ENCODE measurements at regions not wholly inside any gene's neighbourhood (a gene's known extent, or its start where the extent isn't known, plus 50 kb on each side); places are given as distances from the start of the nearest gene placed in this dataset.

DNA sequence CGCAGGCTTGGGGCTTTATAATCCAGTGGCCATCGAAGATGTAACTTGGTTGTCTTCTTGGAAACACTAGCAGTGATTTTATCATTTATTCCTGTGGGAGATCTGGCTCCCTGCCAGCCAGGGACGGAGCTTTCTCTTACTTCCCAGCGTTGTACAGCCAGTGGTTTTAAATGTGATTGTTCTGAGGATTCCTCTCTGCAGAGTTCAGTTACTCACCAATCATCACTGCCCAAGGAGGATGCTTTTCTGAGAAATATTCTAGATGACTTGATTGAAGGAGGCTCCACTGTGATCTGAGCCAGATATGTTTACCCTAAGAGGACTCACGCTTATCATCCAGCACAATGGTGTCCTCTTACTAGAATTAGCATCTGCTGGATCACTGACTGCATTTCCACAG is 744.3 kb downstream of the RNF144A start:
- TF ChIP-seq, protein P1, sequence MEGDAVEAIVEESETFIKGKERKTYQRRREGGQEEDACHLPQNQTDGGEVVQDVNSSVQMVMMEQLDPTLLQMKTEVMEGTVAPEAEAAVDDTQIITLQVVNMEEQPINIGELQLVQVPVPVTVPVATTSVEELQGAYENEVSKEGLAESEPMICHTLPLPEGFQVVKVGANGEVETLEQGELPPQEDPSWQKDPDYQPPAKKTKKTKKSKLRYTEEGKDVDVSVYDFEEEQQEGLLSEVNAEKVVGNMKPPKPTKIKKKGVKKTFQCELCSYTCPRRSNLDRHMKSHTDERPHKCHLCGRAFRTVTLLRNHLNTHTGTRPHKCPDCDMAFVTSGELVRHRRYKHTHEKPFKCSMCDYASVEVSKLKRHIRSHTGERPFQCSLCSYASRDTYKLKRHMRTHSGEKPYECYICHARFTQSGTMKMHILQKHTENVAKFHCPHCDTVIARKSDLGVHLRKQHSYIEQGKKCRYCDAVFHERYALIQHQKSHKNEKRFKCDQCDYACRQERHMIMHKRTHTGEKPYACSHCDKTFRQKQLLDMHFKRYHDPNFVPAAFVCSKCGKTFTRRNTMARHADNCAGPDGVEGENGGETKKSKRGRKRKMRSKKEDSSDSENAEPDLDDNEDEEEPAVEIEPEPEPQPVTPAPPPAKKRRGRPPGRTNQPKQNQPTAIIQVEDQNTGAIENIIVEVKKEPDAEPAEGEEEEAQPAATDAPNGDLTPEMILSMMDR (IDR thresholded peaks at IDR 0.05; ENCODE audit: low read depth, low read length) = no peak
- TF ChIP-seq MYC (IDR thresholded peaks at IDR 0.05; ENCODE audit: low read depth, low read length) = no peak
- no peak for TF ChIP-seq POLR2A (IDR thresholded peaks at IDR 0.05; ENCODE audit: extremely low read depth, insufficient read length)
- TF ChIP-seq, protein P2, sequence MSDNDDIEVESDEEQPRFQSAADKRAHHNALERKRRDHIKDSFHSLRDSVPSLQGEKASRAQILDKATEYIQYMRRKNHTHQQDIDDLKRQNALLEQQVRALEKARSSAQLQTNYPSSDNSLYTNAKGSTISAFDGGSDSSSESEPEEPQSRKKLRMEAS (IDR thresholded peaks at IDR 0.05; ENCODE audit: low read depth, low read length) = no peak
- H3K4me3 ChIP-seq (ENCODE audit: low read depth, low read length) = no peak overlapping the region
- DNase-seq (ENCODE audit: low read depth) = no peak

DNA sequence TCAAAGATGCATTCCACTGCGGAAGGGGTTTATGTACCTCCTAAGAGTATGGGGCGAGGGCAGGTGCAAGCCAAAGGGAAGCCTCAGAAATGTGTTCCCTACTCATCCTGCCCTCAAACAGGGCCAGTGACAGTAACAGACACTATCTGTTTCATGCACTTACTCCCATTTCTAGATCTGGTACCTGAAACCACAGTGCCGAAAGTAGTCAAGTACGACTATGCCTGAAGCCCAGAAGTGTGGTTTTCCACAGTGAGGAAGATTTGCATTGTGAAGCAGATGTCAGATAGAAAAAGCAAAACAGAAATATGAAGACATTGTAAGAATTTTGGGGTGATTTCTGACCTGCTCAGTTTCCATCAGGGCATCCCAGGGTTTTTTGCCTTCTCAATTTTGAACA is 748.7 kb downstream of the RNF144A start:
- H3K4me3 ChIP-seq (ENCODE audit: low read depth, low read length) = no peak overlapping the region
- TF ChIP-seq, protein P2 (IDR thresholded peaks at IDR 0.05; ENCODE audit: low read depth, low read length) = no peak
- TF ChIP-seq MYC (IDR thresholded peaks at IDR 0.05; ENCODE audit: low read depth, low read length) (no peak), POLR2A (IDR thresholded peaks at IDR 0.05; ENCODE audit: extremely low read depth, insufficient read length) (no peak)
- TF ChIP-seq, protein P1 (IDR thresholded peaks at IDR 0.05; ENCODE audit: low read depth, low read length) = no peak
- DNase-seq (ENCODE audit: low read depth) = no peak

DNA sequence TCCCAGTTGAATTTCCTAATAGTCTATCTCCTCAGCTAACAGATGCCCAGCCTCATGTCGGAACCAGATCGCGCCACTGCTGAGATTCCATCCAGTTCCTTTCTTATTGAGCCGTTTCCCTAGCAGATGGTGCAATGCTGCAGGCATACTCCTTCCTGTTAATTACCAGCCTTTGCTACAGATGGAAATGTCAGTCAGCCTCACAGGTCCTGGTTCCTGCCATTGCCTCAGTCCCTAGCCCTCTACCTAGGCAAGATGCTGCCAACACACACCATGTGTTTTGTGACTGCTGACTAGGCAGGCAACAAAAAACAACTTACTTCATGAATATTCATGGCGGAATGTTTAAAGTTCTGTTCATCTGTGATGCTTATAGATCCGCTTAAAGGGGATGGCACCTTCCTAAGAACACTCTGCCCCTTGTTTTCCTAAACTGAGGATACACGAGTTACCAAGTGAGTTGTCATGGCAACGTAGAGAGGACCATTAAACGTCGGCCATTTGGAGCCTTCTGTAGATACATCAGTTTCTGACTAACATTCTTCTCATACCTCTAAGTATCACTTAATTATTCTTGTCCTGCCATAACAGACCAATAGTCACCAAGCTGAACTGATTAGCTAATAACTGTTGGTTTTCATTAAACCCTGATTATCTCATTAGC is 749.5 kb downstream of the RNF144A start:
- no peak for TF ChIP-seq MYC (IDR thresholded peaks at IDR 0.05; ENCODE audit: low read depth, low read length)
- TF ChIP-seq, protein P1 (IDR thresholded peaks at IDR 0.05; ENCODE audit: low read depth, low read length) = no peak
- TF ChIP-seq POLR2A (IDR thresholded peaks at IDR 0.05; ENCODE audit: extremely low read depth, insufficient read length) = no peak
- TF ChIP-seq, protein P2 (IDR thresholded peaks at IDR 0.05; ENCODE audit: low read depth, low read length) = no peak
- no peak overlapping the region for H3K4me3 ChIP-seq (ENCODE audit: low read depth, low read length)
- DNase-seq (ENCODE audit: low read depth) = no peak

DNA sequence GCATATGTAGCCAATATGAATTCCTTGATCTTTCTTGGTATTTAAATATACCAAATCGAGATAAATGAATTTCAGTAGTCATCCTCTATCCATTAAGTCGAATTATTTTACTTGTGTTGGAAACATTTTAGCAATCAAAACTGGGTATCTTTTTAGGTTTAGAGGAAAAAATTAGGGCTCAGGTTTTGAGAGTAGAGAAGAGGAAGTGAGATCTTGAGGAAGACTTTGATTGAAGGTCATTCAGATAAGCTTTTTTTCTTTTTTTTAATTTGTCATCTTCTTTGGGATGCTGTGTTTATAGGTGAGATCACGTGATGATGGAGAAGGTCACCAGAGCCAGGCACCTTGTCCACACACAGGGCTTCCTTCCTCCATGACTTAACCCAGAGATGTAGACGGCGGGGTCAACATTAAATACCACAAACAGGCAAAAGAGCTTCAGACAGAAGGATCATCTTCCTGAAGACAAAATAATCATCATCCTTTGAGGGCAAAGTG is 750.1 kb downstream of the RNF144A start:
- H3K4me3 ChIP-seq (ENCODE audit: low read depth, low read length) = no peak overlapping the region
- no peak for DNase-seq (ENCODE audit: low read depth)
- TF ChIP-seq MYC (IDR thresholded peaks at IDR 0.05; ENCODE audit: low read depth, low read length) (no peak), POLR2A (IDR thresholded peaks at IDR 0.05; ENCODE audit: extremely low read depth, insufficient read length) (no peak)
- TF ChIP-seq, protein P1 (IDR thresholded peaks at IDR 0.05; ENCODE audit: low read depth, low read length) = no peak
- TF ChIP-seq, protein P2 (IDR thresholded peaks at IDR 0.05; ENCODE audit: low read depth, low read length) = no peak

DNA sequence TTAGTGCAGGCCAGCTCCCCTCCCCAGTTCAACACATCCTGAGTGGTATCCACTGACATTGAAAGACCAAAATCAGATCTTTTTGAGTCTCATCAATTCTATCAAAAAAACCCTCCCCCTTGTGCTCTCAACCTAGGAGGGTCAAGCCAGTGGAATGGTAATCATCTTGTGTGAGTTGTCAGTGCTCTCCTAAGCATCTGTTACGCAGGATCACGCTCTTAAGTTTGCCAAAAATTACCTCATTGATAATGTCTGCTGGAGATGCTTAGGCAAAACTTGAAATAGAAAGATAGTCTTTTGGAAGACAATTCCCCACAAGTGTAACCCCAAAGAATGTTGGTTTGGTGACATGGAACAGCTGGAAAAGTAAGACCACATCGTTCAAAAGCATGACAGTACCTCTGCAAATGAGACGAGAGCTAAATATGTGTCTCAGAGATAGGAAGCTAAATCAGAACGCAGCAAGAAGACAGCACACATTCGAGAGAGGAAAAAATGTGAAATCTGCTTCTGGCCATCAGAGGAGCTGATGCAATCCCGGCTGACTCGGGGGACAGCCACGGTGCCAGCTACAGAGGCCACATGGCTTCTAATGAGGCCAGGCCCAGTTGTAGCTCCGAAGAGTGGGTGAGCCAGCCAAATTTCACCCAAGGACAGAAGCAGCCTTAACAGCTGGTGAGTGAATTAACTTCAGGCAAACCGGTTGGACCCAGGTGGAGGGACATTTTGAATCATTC is 753.9 kb downstream of the RNF144A start:
- no peak for DNase-seq (ENCODE audit: low read depth)
- no peak for TF ChIP-seq MYC (IDR thresholded peaks at IDR 0.05; ENCODE audit: low read depth, low read length)
- no peak for TF ChIP-seq POLR2A (IDR thresholded peaks at IDR 0.05; ENCODE audit: extremely low read depth, insufficient read length)
- TF ChIP-seq, protein P2 (IDR thresholded peaks at IDR 0.05; ENCODE audit: low read depth, low read length) = no peak
- H3K4me3 ChIP-seq (ENCODE audit: low read depth, low read length) = no peak overlapping the region

All from NB4 (cell line).